K562 (cell line): ENCODE measurements at regions not wholly inside any gene's neighbourhood (a gene's known extent, or its start where the extent isn't known, plus 50 kb on each side); places are given as distances from the start of the nearest gene placed in this dataset.
"Not testable (repeated sequence)": the region's sequence is repeated elsewhere in the genome, so short reads cannot be mapped to it uniquely, and the experiment has no call there.

ENCODE experiments used
- ATAC-seq: fragments of 200-7000 bp; cut with Tn5 transposase; 3 replicates; pipeline ENCODE4 v1.9.1; 2020; ENCODE audit warnings: moderate library complexity
- BruUV-seq: library from RNA; stranded (reverse); fragments of 400-500 nt; replicated peaks from 2 replicates; lab custom pipeline; 2021; lab: Mats Ljungman, UMichigan
- CTCF ChIA-PET: fragments of 300-600 bp; formaldehyde crosslinking; extraction: SDS; loops from one replicate; lab custom pipeline; 2021; ENCODE audit warnings: low intra/inter-chr PET ratio; lab: Yijun Ruan, JAX
- POLR2A ChIA-PET: fragments of 300-600, 350-650 bp; sonication (Branson Sonifier 250); formaldehyde crosslinking; extraction: SDS; loops from one replicate; lab custom pipeline; 2021; ENCODE audit warnings: antibody characterized with exemption, inconsistent platforms; lab: Yijun Ruan, JAX
- DNase-seq, 4 experiments: peaks; one replicate each; pipeline versions ENCODE4 v3.0.0 to v3.0.0-alpha.2; 2011 to 2018; ENCODE audit warnings: low spot score in 3 of 4, mixed read lengths in 3 of 4; ENCODE audit errors: extremely low read depth in 1 of 4
- FAIRE-seq: peaks from 2 replicates; lab custom pipeline; 2011; peaks lifted over from hg19 to GRCh38; lab: Jason Lieb, UNC
- H2AFZ ChIP-seq: 2 replicates; pipeline ENCODE4 v1.6.0; 2011; ENCODE audit warnings: low read depth, low read length, control low read depth, inconsistent platforms
- H3K27ac ChIP-seq: fragments of 200-600 bp; 3 replicates; pipeline ENCODE4 v1.8.0; 2011; ENCODE audit warnings: low read depth, mild to moderate bottlenecking, control low read depth, inconsistent platforms, low read length, moderate library complexity, mixed read lengths; ENCODE audit errors: extremely low read depth
- H3K27me3 ChIP-seq, 2 experiments: fragments of 300-600 bp in 1 of 2; 2 replicates in 1 of 2; 3 replicates in 1 of 2; pipeline versions ENCODE4 v1.6.0 to v1.8.0; 2011; ENCODE audit warnings: inconsistent platforms in 2 of 2, low read length in 2 of 2, mild to moderate bottlenecking in 1 of 2, mixed read lengths in 1 of 2, moderate library complexity in 1 of 2; ENCODE audit not compliant: control insufficient read depth in 2 of 2, insufficient read depth in 2 of 2
- H3K36me3 ChIP-seq: fragments of 300-600 bp; 3 replicates; pipeline ENCODE4 v1.8.0; 2011; ENCODE audit warnings: mild to moderate bottlenecking, low read length, inconsistent platforms; ENCODE audit not compliant: control insufficient read depth, insufficient read depth
- H3K4me1 ChIP-seq, 2 experiments: fragments of 200-600 bp in 1 of 2; replicated peaks in 1 of 2; 2 replicates in 1 of 2; 3 replicates in 1 of 2; pipeline versions ENCODE4 v1.5.1 to v1.8.0; 2011; ENCODE audit warnings: inconsistent platforms in 2 of 2, low read length in 2 of 2, mild to moderate bottlenecking in 1 of 2, mixed read lengths in 1 of 2, moderate library complexity in 1 of 2; ENCODE audit not compliant: control insufficient read depth in 2 of 2, insufficient read depth in 2 of 2
- H3K4me2 ChIP-seq: 2 replicates; pipeline ENCODE4 v1.6.1; 2011; ENCODE audit warnings: low read length, control low read depth, inconsistent platforms, mixed read lengths; ENCODE audit not compliant: insufficient read depth
- H3K4me3 ChIP-seq: fragments of 200-600 bp; sonication (generic), shearing (Covaris generic); 2 replicates; pipeline ENCODE4 v1.5.1; 2016; ENCODE audit warnings: control low read depth, inconsistent platforms
- H3K79me2 ChIP-seq: fragments of 200-600 bp; 3 replicates; pipeline ENCODE4 v1.8.0; 2011; ENCODE audit warnings: low read length, inconsistent platforms; ENCODE audit not compliant: control insufficient read depth, insufficient read depth
- H3K9ac ChIP-seq, 2 experiments: 2 replicates each; pipeline versions ENCODE4 v1.6.0 to v1.6.1; 2011; ENCODE audit warnings: low read depth in 2 of 2, low read length in 2 of 2, control low read depth in 1 of 2, inconsistent platforms in 1 of 2, mild to moderate bottlenecking in 1 of 2, mixed read lengths in 1 of 2; ENCODE audit not compliant: insufficient read depth in 1 of 2
- H3K9me1 ChIP-seq: one replicate; pipeline ENCODE4 v1.6.0; 2011; ENCODE audit warnings: inconsistent platforms, mild to moderate bottlenecking, low read length, moderate library complexity; ENCODE audit not compliant: control insufficient read depth, insufficient read depth
- H3K9me3 ChIP-seq: replicated peaks from 2 replicates; pipeline ENCODE4 v1.5.1; 2011; ENCODE audit warnings: low read depth, low read length, inconsistent platforms; ENCODE audit not compliant: control insufficient read depth, insufficient read depth
- H4K20me1 ChIP-seq: replicated peaks from 2 replicates; pipeline ENCODE4 v1.6.1; 2011; ENCODE audit warnings: low read length, inconsistent platforms, mixed read lengths; ENCODE audit not compliant: control insufficient read depth, insufficient read depth
- POLR2A ChIP-seq: fragments of 450-650 bp; conservative IDR thresholded peaks from 2 replicates; pipeline ENCODE4 v1.6.1; 2016
- ZNF445 ChIP-seq: fragments of 250-450 bp; sonication (Bioruptor Pico); IDR thresholded peaks from 2 replicates; pipeline ENCODE4 v1.4.0; 2020; ENCODE audit warnings: low read depth, mild to moderate bottlenecking, moderate library complexity
- in situ Hi-C: fragments of 300-500 bp; cut with MboI; formaldehyde crosslinking; loops from 4 replicates; pipeline ENCODE4 v1.15.0; 2018; ENCODE audit warnings: inconsistent platforms, mixed read lengths
- intact Hi-C: fragments of 100-400 bp; cut with micrococcal nuclease; formaldehyde crosslinking; loops from 2 replicates; pipeline ENCODE4 v1.14.2; 2022
- TF ChIP-seq, protein P1 (sequence below), 2 experiments: fragments of 450-650 bp; IDR thresholded peaks; 2 replicates each; pipeline ENCODE4 v1.6.1; 2018; ENCODE audit warnings: mild to moderate bottlenecking in 2 of 2, low read depth in 1 of 2; ENCODE audit not compliant: partially characterized antibody in 2 of 2

DNA sequence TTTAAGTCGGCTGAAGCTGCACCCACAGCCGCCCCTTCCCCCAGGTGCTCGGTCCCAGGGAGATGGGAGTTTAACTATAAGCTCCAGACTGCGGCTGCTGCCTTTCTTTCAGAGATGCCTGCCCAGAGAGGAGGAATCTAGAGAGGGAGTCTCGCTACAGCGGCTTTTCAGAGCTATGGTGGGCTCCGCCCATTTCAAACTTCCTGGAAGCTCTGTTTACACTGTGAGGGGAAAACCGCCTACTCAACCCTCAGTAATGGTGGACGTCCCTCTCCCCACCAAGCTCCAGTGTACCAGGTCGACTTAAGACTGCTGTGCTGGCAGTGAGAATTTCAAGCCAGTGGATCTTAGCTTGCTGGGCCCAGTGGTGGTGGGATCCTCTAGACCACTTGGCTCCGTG lies 135.4 kb downstream of the CXCL12 start (continued):
- TF ChIP-seq POLR2A = peak; percentile 42; the same call in 1 of the 2 replicates
- no peak for TF ChIP-seq ZNF445

DNA sequence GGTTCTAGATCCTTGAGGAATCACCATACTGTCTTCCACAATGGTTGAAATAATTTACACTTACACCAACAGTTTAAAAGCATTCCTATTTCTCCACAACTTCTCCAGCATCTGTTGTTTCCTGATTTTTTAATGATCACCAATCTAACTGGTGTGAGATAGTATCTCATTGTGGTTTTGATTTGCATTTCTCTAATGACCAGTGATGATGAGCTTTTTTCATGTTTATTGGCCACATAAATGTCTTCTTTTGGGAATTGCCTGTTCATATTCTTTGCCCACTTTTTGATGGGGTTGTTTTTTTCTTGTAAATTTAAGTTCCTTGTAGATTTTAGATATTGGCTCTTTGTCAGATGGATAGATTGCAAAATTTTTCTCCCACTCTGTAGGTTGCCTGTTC lies 138.2 kb downstream of the CXCL12 start:
- intact Hi-C loops, POLR2A ChIA-PET: not testable (repeated sequence)
- TF ChIP-seq, protein P1, sequence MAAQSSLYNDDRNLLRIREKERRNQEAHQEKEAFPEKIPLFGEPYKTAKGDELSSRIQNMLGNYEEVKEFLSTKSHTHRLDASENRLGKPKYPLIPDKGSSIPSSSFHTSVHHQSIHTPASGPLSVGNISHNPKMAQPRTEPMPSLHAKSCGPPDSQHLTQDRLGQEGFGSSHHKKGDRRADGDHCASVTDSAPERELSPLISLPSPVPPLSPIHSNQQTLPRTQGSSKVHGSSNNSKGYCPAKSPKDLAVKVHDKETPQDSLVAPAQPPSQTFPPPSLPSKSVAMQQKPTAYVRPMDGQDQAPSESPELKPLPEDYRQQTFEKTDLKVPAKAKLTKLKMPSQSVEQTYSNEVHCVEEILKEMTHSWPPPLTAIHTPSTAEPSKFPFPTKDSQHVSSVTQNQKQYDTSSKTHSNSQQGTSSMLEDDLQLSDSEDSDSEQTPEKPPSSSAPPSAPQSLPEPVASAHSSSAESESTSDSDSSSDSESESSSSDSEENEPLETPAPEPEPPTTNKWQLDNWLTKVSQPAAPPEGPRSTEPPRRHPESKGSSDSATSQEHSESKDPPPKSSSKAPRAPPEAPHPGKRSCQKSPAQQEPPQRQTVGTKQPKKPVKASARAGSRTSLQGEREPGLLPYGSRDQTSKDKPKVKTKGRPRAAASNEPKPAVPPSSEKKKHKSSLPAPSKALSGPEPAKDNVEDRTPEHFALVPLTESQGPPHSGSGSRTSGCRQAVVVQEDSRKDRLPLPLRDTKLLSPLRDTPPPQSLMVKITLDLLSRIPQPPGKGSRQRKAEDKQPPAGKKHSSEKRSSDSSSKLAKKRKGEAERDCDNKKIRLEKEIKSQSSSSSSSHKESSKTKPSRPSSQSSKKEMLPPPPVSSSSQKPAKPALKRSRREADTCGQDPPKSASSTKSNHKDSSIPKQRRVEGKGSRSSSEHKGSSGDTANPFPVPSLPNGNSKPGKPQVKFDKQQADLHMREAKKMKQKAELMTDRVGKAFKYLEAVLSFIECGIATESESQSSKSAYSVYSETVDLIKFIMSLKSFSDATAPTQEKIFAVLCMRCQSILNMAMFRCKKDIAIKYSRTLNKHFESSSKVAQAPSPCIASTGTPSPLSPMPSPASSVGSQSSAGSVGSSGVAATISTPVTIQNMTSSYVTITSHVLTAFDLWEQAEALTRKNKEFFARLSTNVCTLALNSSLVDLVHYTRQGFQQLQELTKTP (IDR thresholded peaks at IDR 0.05; ENCODE audit: low read depth in 1 of 2, partially characterized antibody in 2 of 2) = peak in 1 of 2 experiments; percentile 90
- TF ChIP-seq, all 486 proteins: peak for 1; not testable (repeated sequence) for 485

More for the DNA sequence above, 138.2 kb downstream of the CXCL12 start:
- H3K79me2 ChIP-seq, in situ Hi-C loops, H3K9me3 ChIP-seq, H3K9me1 ChIP-seq, H3K4me2 ChIP-seq, H4K20me1 ChIP-seq, H3K4me1 ChIP-seq, H3K27me3 ChIP-seq, ATAC-seq, FAIRE-seq, CTCF ChIA-PET, H3K4me3 ChIP-seq, H3K9ac ChIP-seq, H2AFZ ChIP-seq, DNase-seq, BruUV-seq, H3K36me3 ChIP-seq, H3K27ac ChIP-seq: not testable (repeated sequence)
